Osteoblast (primary cell): ENCODE measurements at regions not wholly inside any gene's neighbourhood (a gene's known extent, or its start where the extent isn't known, plus 50 kb on each side); places are given as distances from the start of the nearest gene placed in this dataset.

Experiments
- DNase-seq: peaks from one replicate; pipeline ENCODE4 v3.0.0; 2011; ENCODE audit warnings: low spot score, mixed read lengths; ENCODE audit not compliant: insufficient read length; ENCODE audit errors: missing footprints
- H2AFZ ChIP-seq: 2 replicates; pipeline ENCODE4 v1.6.0; 2011; ENCODE audit warnings: mild to moderate bottlenecking, low read length
- H3K27ac ChIP-seq: 2 replicates; pipeline ENCODE4 v1.5.1; 2011; ENCODE audit warnings: mild to moderate bottlenecking, low read depth, low read length, moderate library complexity
- H3K27me3 ChIP-seq: 2 replicates; pipeline ENCODE4 v1.6.0; 2012; ENCODE audit warnings: mild to moderate bottlenecking, control low read depth, inconsistent platforms, low read length, moderate library complexity; ENCODE audit not compliant: insufficient read depth
- H3K36me3 ChIP-seq: 2 replicates; pipeline ENCODE4 v1.5.1; 2011; ENCODE audit warnings: mild to moderate bottlenecking, low read length, control low read depth, moderate library complexity; ENCODE audit not compliant: insufficient read depth
- H3K4me1 ChIP-seq: 2 replicates; pipeline ENCODE4 v1.5.1; 2011; ENCODE audit warnings: mild to moderate bottlenecking, low read length, control low read depth, moderate library complexity; ENCODE audit not compliant: insufficient read depth
- H3K4me2 ChIP-seq: 2 replicates; pipeline ENCODE4 v1.6.0; 2011; ENCODE audit warnings: mild to moderate bottlenecking, low read length; ENCODE audit not compliant: insufficient read depth
- H3K4me3 ChIP-seq: fragments of 200-600 bp; sonication (generic); 3 replicates; pipeline ENCODE4 v1.5.1; 2012; ENCODE audit warnings: mild to moderate bottlenecking, low read length, inconsistent platforms; ENCODE audit not compliant: insufficient read depth
- H3K79me2 ChIP-seq: 2 replicates; pipeline ENCODE4 v1.6.0; 2012; ENCODE audit warnings: mild to moderate bottlenecking, low read length, control low read depth, inconsistent platforms; ENCODE audit not compliant: insufficient read depth
- H3K9me3 ChIP-seq: 2 replicates; pipeline ENCODE4 v1.5.1; 2011; ENCODE audit warnings: low read depth, low read length, control low read depth
- H4K20me1 ChIP-seq: 2 replicates; pipeline ENCODE4 v1.6.0; 2012; ENCODE audit warnings: mild to moderate bottlenecking, low read length, control low read depth; ENCODE audit not compliant: insufficient read depth
- TF ChIP-seq, protein P1 (sequence below): IDR thresholded peaks from 2 replicates; pipeline ENCODE4 v1.5.1; 2011; ENCODE audit warnings: mild to moderate bottlenecking, low read depth, low read length, moderate library complexity; ENCODE audit errors: extremely low read depth

GRCh38 chr5:8825139-8825757, 720.6 kb downstream of the SEMA5A start:
- Histone ChIP-seq H3K27ac (no peak overlapping the region), H3K9me3 (no peaks in the 10 kb centered on the region), H2AFZ (no peak overlapping the region), H3K4me3 (no peak overlapping the region), H3K4me2 (no peak overlapping the region), H3K27me3 (no peaks in the 10 kb centered on the region), H3K36me3 (no peaks in the 10 kb centered on the region), H3K79me2 (no peaks in the 10 kb centered on the region), H3K4me1 (peaks cover 47% of the 10 kb centered on the region), H4K20me1 (no peaks in the 10 kb centered on the region)
- DNase-seq = no peak
- TF ChIP-seq, protein P1, sequence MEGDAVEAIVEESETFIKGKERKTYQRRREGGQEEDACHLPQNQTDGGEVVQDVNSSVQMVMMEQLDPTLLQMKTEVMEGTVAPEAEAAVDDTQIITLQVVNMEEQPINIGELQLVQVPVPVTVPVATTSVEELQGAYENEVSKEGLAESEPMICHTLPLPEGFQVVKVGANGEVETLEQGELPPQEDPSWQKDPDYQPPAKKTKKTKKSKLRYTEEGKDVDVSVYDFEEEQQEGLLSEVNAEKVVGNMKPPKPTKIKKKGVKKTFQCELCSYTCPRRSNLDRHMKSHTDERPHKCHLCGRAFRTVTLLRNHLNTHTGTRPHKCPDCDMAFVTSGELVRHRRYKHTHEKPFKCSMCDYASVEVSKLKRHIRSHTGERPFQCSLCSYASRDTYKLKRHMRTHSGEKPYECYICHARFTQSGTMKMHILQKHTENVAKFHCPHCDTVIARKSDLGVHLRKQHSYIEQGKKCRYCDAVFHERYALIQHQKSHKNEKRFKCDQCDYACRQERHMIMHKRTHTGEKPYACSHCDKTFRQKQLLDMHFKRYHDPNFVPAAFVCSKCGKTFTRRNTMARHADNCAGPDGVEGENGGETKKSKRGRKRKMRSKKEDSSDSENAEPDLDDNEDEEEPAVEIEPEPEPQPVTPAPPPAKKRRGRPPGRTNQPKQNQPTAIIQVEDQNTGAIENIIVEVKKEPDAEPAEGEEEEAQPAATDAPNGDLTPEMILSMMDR = no peak

DNA sequence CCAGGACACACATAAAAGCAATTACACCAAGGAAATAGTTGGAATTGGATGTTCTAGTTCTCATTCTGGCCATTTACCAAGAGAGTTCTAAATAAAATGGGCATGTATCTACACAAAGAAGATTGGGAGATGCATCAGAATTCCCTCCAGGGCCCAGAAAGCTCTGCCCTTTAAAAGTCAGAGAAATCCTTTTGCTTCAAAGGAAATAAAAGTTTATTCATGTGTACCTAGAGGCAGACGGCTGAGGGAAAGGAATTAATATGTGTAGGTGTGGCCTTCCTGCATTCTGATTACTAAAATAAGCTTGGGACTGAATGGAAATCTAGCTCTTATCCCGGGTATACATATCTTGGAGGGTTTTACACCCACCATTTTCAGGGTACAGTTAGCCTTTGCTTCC, 719.4 kb downstream of the SEMA5A start:
- peak overlapping the region; percentile 41 for H2AFZ ChIP-seq

GRCh38 chr5:8827696-8828095, 718.2 kb downstream of the SEMA5A start:
- peak overlapping the region; percentile 83 for H3K27ac ChIP-seq
- H3K4me3 ChIP-seq = peak overlapping the region; percentile 43
- peaks cover 55% of the 10 kb centered on the region for H3K4me1 ChIP-seq
- no peaks in the 10 kb centered on the region for H3K27me3 ChIP-seq
- H3K36me3 ChIP-seq = no peaks in the 10 kb centered on the region
- no peaks in the 10 kb centered on the region for H3K9me3 ChIP-seq
- H2AFZ ChIP-seq = peak overlapping the region; percentile 67
- H4K20me1 ChIP-seq = no peaks in the 10 kb centered on the region
- H3K79me2 ChIP-seq = no peaks in the 10 kb centered on the region
- H3K4me2 ChIP-seq = peak overlapping the region; percentile 57
- DNase-seq = no peak
- TF ChIP-seq, protein P1 = no peak

More for the DNA sequence above, 719.4 kb downstream of the SEMA5A start:
- Histone ChIP-seq H4K20me1 (no peaks in the 10 kb centered on the region), H3K9me3 (no peaks in the 10 kb centered on the region), H3K36me3 (no peaks in the 10 kb centered on the region), H3K79me2 (no peaks in the 10 kb centered on the region), H3K4me3 (no peak overlapping the region), H3K4me1 (peaks cover 52% of the 10 kb centered on the region), H3K4me2 (no peak overlapping the region), H3K27me3 (no peaks in the 10 kb centered on the region), H3K27ac (no peak overlapping the region)
- TF ChIP-seq, protein P1 = no peak
- no peak for DNase-seq

GRCh38 chr5:8828596-8829322, 717.1 kb downstream of the SEMA5A start:
- Histone ChIP-seq H3K4me3 (no peak overlapping the region), H3K27ac (peak overlapping the region; percentile 83), H3K79me2 (no peaks in the 10 kb centered on the region), H3K27me3 (no peaks in the 10 kb centered on the region), H3K4me1 (peaks cover 55% of the 10 kb centered on the region), H3K9me3 (no peaks in the 10 kb centered on the region), H2AFZ (no peak overlapping the region), H3K4me2 (peak overlapping the region; percentile 57), H4K20me1 (no peaks in the 10 kb centered on the region), H3K36me3 (no peaks in the 10 kb centered on the region)
- TF ChIP-seq, protein P1 = no peak
- DNase-seq = no peak
